ENCODE measurements at regions not wholly inside any gene's neighbourhood (a gene's known extent, or its start where the extent isn't known, plus 50 kb on each side); places are given as distances from the start of the nearest gene placed in this dataset.
"Not testable (repeated sequence)": the region's sequence is repeated elsewhere in the genome, so short reads cannot be mapped to it uniquely, and the experiment has no call there.

- Histone ChIP-seq H3K23ac (ENCODE audit: insufficient read length) (no peak overlapping the region), H3K4ac (replicated peaks; ENCODE audit: insufficient read length, low read depth, low read length) (no peak overlapping the region), H3K79me2 (ENCODE audit: control insufficient read depth in 1 of 2, insufficient read depth in 2 of 2, low read length in 2 of 2) (no peaks in the 10 kb centered on the region), H2AFZ (ENCODE audit: low read length) (no peak overlapping the region), H4K8ac (ENCODE audit: extremely low read depth, insufficient read depth, low read length) (no peak overlapping the region), H3K56ac (replicated peaks; ENCODE audit: insufficient read length, low read depth, low read length) (no peak overlapping the region), H3K23me2 (ENCODE audit: low read depth, low read length) (no peaks in the 10 kb centered on the region), H3K18ac (ENCODE audit: extremely low read depth, low read length) (no peak overlapping the region), H4K91ac (replicated peaks; ENCODE audit: insufficient read length, low read length) (no peak overlapping the region), H3K36me3 (ENCODE audit: control insufficient read depth in 2 of 4, insufficient read depth in 4 of 4, low read length in 3 of 4) (peaks cover 4 to 30% (median 12%) of the 10 kb centered on the region in 4 experiments; a peak in 7 of 8 replicates), H3K79me1 (ENCODE audit: low read depth, low read length) (no peaks in the 10 kb centered on the region), H3K27me3 (replicated peaks in 1 of 4; ENCODE audit: control insufficient read depth in 3 of 4, extremely low read depth in 1 of 4, insufficient read depth in 3 of 4, low read length in 3 of 4) (no peaks in the 10 kb centered on the region), H3K14ac (ENCODE audit: insufficient read length) (no peak overlapping the region), H2BK15ac (ENCODE audit: low read length) (no peak overlapping the region), H2BK5ac (ENCODE audit: low read depth, low read length) (no peak overlapping the region), H3K9me3 (ENCODE audit: insufficient read depth in 2 of 2, low read depth in 1 of 2, low read length in 1 of 2) (no peaks in the 10 kb centered on the region), H2BK12ac (ENCODE audit: low read depth, low read length) (no peak overlapping the region), H3K27ac (ENCODE audit: low read depth, low read length) (no peak overlapping the region), H3K9ac (replicated peaks in 1 of 4; ENCODE audit: extremely low read depth in 1 of 4, low read depth in 3 of 4, low read length in 3 of 4) (no peak overlapping the region), H4K5ac (ENCODE audit: insufficient read length, low read depth, low read length) (no peak overlapping the region), H2AK5ac (ENCODE audit: low read depth, low read length) (no peak overlapping the region), H3K4me2 (ENCODE audit: insufficient read depth in 1 of 2, low read depth in 2 of 2, low read length in 2 of 2) (no peak overlapping the region), H4K20me1 (replicated peaks in 1 of 2; ENCODE audit: control insufficient read depth in 1 of 2, insufficient read depth in 2 of 2, low read length in 2 of 2) (peaks cover 0 to 2% of the 10 kb centered on the region in 2 experiments), H2BK120ac (replicated peaks; ENCODE audit: low read depth, low read length) (no peak overlapping the region), H3K4me1 (replicated peaks in 1 of 4; ENCODE audit: control insufficient read depth in 3 of 4, insufficient read depth in 4 of 4, low read length in 3 of 4) (no peaks in the 10 kb centered on the region), H2BK20ac (ENCODE audit: low read length) (no peak overlapping the region), H3K4me3 (ENCODE audit: extremely low read depth in 1 of 4, insufficient read depth in 2 of 4, low read depth in 3 of 4, low read length in 4 of 4) (no peak overlapping the region)
- no peak for TF ChIP-seq KDM4A (IDR thresholded peaks at IDR 0.05; ENCODE audit: low read depth, low read length, severe bottlenecking)
- no peak for FAIRE-seq
- ChIA-PET POLR2A (ENCODE audit: partially characterized antibody) (no interaction called here), CTCF (ENCODE audit: partially characterized antibody) (interaction anchor here (0.5 to 0.8 kb wide), 2 partner anchors 12 to 162 kb away, joined by 3 to 4 read pairs; no protein-coding TSS in a partner anchor)
- WGBS, 2 experiments (ENCODE audit: extremely low coverage in 1 of 2, insufficient coverage in 1 of 2, insufficient read length in 1 of 2, insufficient replicate concordance in 2 of 2, low coverage in 1 of 2, low lambda C conversion rate in 2 of 2, missing lambda C conversion rate in 1 of 2): 89% methylated on average over 4 of the region's 4 CpGs; no CpG with 5 or more reads in 1 of the 2 experiments
- no peak for DNase-seq (ENCODE audit: low read depth in 1 of 2, low spot score in 2 of 2)
Measured at GRCh38 chr6:144793744-144794143, 508.6 kb downstream of the UTRN start.

DNA sequence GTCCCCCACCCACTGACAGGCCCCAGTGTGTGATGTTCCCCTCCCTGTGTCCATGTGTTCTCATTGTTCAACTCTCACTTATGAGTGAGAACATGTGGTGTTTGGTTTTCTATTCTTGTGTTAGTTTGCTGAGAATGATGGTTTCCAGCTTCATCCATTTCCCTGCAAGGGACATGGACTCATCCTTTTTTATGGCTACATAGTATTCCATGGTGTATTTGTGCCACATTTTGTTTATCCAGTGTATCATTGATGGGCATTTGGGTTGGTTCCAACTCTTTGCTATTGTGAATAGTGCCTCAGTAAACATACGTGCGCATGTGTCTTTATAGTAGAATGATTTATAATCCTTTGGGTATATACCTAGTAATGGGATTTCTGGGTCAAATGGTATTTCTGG, 509.9 kb downstream of the UTRN start:
- H3K18ac ChIP-seq (ENCODE audit: extremely low read depth, low read length); CTCF ChIA-PET (ENCODE audit: partially characterized antibody); H3K27me3 ChIP-seq (replicated peaks in 1 of 4; ENCODE audit: control insufficient read depth in 3 of 4, extremely low read depth in 1 of 4, insufficient read depth in 3 of 4, low read length in 3 of 4); H3K4me1 ChIP-seq (replicated peaks in 1 of 4; ENCODE audit: control insufficient read depth in 3 of 4, insufficient read depth in 4 of 4, low read length in 3 of 4); H2BK15ac ChIP-seq (ENCODE audit: low read length); H4K8ac ChIP-seq (ENCODE audit: extremely low read depth, insufficient read depth, low read length); H2BK120ac ChIP-seq (replicated peaks; ENCODE audit: low read depth, low read length); H2BK20ac ChIP-seq (ENCODE audit: low read length); H2AK5ac ChIP-seq (ENCODE audit: low read depth, low read length); H3K4me2 ChIP-seq (ENCODE audit: insufficient read depth in 1 of 2, low read depth in 2 of 2, low read length in 2 of 2); H3K23me2 ChIP-seq (ENCODE audit: low read depth, low read length); H2BK12ac ChIP-seq (ENCODE audit: low read depth, low read length); H3K4ac ChIP-seq (replicated peaks; ENCODE audit: insufficient read length, low read depth, low read length); H3K14ac ChIP-seq (ENCODE audit: insufficient read length); H4K91ac ChIP-seq (replicated peaks; ENCODE audit: insufficient read length, low read length); H4K5ac ChIP-seq (ENCODE audit: insufficient read length, low read depth, low read length); H4K20me1 ChIP-seq (replicated peaks in 1 of 2; ENCODE audit: control insufficient read depth in 1 of 2, insufficient read depth in 2 of 2, low read length in 2 of 2); H3K4me3 ChIP-seq (ENCODE audit: extremely low read depth in 1 of 4, insufficient read depth in 2 of 4, low read depth in 3 of 4, low read length in 4 of 4); H2BK5ac ChIP-seq (ENCODE audit: low read depth, low read length); H3K23ac ChIP-seq (ENCODE audit: insufficient read length); H3K79me1 ChIP-seq (ENCODE audit: low read depth, low read length); POLR2A ChIA-PET (ENCODE audit: partially characterized antibody); H2AFZ ChIP-seq (ENCODE audit: low read length); H3K79me2 ChIP-seq (ENCODE audit: control insufficient read depth in 1 of 2, insufficient read depth in 2 of 2, low read length in 2 of 2); H3K56ac ChIP-seq (replicated peaks; ENCODE audit: insufficient read length, low read depth, low read length); H3K9ac ChIP-seq (replicated peaks in 1 of 4; ENCODE audit: extremely low read depth in 1 of 4, low read depth in 3 of 4, low read length in 3 of 4); DNase-seq (ENCODE audit: low read depth in 1 of 2, low spot score in 2 of 2); H3K27ac ChIP-seq (ENCODE audit: low read depth, low read length); FAIRE-seq; H3K9me3 ChIP-seq (ENCODE audit: insufficient read depth in 2 of 2, low read depth in 1 of 2, low read length in 1 of 2): not testable (repeated sequence)
- H3K36me3 ChIP-seq (ENCODE audit: control insufficient read depth in 2 of 4, insufficient read depth in 4 of 4, low read length in 3 of 4): peaks cover 4 to 30% (median 12%) of the 10 kb centered on the region in 4 experiments; a peak in 7 of 8 replicates
- 94% methylated on average over 2 of the region's 2 CpGs; no CpG with 5 or more reads in 1 of the 2 experiments for WGBS, 2 experiments (ENCODE audit: extremely low coverage in 1 of 2, insufficient coverage in 1 of 2, insufficient read length in 1 of 2, insufficient replicate concordance in 2 of 2, low coverage in 1 of 2, low lambda C conversion rate in 2 of 2, missing lambda C conversion rate in 1 of 2)

All from H1 (cell line).